ENCODE measurements at regions not wholly inside any gene's neighbourhood (a gene's known extent, or its start where the extent isn't known, plus 50 kb on each side); places are given as distances from the start of the nearest gene placed in this dataset.

DNA sequence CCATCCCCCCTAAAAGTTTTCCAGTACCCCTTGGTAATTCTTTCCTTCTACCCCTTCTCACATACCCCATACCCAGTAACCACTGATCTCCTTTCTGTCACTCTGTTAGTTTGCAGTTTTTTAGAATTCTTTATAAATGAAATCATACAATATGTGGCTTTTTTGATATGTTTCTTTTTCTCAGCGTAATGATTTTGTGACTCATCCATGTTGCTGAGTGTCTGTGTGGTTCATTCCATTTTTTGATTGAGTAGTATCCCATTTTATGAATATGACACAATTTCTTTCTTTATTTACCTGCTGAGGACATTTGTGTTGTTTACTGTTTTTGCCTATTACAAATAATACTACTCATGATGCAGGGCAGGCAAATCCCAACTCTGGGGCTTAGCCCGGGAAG lies 1605.3 kb downstream of the BRINP3 start:
- DNase-seq (ENCODE audit: low spot score) = no peak

DNA sequence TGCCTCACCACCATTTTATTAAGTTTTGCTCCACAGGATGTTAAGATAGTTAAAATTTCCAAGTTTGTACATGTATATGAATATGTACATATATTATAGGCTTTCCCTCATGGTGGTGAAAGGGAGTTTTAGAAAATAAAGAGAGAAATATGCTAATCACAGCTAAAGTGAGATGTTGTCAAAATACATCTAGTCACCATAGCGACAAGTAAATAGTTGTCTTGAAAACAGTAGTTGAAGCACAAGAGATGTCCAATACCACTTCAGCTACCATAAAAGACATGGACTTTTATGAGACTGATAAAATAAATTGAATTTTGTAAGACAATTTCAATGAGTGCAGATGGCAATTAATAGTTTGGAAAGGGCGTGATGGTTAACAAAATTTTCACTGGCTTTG lies 1600.0 kb downstream of the BRINP3 start:
- peak; percentile 8 for DNase-seq (ENCODE audit: low spot score)

DNA sequence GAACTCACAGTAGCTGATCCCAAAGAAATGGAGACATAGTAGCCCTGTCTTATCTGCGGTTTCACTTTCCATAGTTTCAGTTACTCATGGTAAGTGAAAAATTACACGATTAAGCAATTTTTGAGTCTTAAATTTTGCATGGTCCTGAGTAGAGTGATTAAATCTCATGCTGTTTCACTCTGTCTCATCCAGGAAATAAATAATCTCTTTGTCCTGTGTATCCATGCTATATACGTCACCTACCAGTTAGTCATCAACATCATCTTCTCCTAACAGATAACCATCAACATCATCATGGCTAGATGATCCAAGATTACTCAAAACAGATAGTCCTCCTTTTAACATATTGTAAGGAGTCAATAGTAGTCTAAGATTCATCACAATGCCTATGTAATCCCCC lies 1589.3 kb downstream of the BRINP3 start:
- DNase-seq (ENCODE audit: low spot score) = peak; percentile 87

- DNase-seq (ENCODE audit: low spot score) = no peak
Observed at GRCh38 chr1:188889166-188889565, 1588.5 kb downstream of the BRINP3 start.

DNA sequence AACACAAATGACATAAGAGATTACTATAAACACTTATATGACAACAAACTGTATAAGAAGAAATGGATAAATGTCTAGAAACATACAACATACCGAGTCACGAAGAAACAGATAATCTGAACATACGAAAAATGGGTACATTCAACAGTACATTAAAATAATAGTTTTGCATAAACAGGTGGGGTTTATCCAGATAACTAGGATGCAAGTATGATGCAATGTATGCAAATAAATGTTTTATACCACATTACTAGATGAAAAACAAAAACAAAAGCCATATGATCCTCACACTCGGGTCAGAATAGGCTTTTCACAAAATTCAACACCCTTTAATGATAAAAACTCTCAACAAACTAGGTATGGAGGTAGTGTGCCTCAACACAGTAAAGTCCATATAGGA lies 1585.7 kb downstream of the BRINP3 start:
- DNase-seq (ENCODE audit: low spot score) = no peak

- DNase-seq (ENCODE audit: low spot score) = no peak
Observed at GRCh38 chr1:188895611-188896010, 1582.1 kb downstream of the BRINP3 start.

- DNase-seq (ENCODE audit: low spot score) = no peak
Observed at GRCh38 chr1:188903241-188903640, 1574.4 kb downstream of the BRINP3 start.

GRCh38 chr1:188904201-188904600 lies 1573.5 kb downstream of the BRINP3 start:
- DNase-seq (ENCODE audit: low spot score) = no peak

DNA sequence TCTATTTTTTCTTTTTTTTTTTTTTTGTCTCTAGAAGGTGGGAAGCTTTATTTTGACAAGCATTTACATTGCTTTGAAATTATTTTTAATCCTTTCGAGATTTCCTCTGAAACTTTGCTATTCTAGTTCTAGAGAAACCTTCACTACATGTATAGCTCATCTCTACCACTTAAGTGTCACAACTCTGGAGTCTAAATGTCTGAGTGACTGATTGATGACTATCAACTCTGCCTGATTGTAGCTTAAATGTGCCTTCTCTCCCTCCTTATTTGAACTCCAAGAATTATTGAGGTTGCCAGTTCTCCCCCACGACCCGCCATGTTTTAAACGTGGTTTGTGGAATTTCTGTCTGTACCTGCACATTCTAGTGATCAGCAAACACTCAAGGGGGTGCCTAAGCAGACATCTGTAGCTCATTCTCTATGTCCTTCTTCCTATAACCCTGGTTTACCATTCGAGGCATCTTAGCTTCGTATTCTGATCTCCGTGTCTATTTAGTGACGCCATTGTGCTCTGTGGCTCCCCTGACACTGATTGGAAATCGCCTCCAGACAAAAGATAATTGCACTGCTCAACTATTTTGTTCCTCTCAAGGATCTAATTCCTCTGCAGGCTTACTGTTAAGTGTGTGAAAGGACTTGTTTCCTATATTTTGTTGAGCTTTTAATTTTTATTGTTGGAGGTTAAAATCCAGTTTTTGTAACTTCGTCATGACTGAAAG lies 1570.6 kb downstream of the BRINP3 start:
- no peak for DNase-seq (ENCODE audit: low spot score)

DNA sequence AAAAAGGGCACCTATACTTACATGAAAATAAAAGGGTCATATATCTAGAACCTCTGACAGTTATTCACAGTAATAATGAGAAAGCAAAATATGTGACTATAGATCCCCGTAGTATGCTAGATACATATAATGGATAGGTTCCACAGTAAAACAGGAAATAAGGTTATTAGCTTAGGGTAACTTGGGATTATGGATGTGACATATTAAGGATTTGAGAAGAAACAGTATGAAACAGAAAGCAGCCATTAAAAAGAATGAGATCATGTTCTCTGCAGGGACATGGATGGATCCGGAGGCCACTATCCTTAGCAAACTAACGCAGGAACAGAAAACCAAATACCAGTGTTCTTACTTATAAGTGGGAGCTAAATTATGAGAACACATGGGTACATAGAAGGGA lies 1547.3 kb downstream of the BRINP3 start:
- DNase-seq (ENCODE audit: low spot score) = no peak

GRCh38 chr1:188931506-188931905 lies 1546.2 kb downstream of the BRINP3 start:
- DNase-seq (ENCODE audit: low spot score) = no peak

GRCh38 chr1:188937965-188938551 lies 1539.6 kb downstream of the BRINP3 start:
- DNase-seq (ENCODE audit: low spot score) = no peak

DNA sequence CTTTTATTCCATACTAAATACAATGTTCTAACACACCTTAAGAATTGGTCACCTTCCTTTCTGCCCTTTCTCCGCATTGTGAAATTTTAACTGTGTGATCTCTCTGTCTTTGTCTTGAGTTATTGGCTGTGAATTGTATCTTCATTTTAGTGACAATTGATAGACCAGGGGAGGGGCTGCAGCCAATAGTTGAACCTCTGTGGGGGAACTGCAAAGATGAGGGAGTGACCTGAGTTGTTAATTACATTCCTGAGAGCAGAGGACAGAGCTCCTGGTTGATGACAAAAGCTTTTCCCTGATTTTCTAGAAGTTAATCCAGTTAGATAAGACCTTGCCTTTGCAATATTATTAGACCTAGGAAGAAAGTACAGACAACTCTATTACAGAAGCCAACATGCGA lies 1535.7 kb downstream of the BRINP3 start:
- no peak for DNase-seq (ENCODE audit: low spot score)

- no peak for DNase-seq (ENCODE audit: low spot score)
Observed at GRCh38 chr1:188949701-188950100, 1528.0 kb downstream of the BRINP3 start.

GRCh38 chr1:188958461-188959115 lies 1519.1 kb downstream of the BRINP3 start:
- DNase-seq (ENCODE audit: low spot score) = no peak

GRCh38 chr1:188986745-188987417 lies 1490.8 kb downstream of the BRINP3 start:
- DNase-seq (ENCODE audit: low spot score) = no peak

DNA sequence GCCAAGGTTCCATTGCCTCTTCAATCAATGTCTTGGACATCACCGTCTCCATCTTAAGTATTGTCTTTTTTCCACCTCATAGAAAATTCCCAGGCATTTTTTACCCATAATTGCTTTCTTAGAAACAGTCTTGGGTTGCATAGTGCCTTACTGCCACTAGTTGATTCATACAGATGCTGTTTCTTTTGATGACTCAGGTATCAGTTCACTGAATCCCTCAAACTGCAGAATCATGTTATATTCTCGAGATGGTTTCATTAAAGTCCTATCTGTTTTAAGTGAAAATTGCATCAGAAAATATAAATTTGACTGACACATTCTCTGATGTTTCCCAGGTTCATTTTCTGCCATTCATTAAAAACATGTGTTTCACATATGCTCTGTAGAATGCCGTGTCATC lies 1489.1 kb downstream of the BRINP3 start:
- no peak for DNase-seq (ENCODE audit: low spot score)

GRCh38 chr1:188991221-188991930 lies 1486.3 kb downstream of the BRINP3 start:
- DNase-seq (ENCODE audit: low spot score) = no peak

DNA sequence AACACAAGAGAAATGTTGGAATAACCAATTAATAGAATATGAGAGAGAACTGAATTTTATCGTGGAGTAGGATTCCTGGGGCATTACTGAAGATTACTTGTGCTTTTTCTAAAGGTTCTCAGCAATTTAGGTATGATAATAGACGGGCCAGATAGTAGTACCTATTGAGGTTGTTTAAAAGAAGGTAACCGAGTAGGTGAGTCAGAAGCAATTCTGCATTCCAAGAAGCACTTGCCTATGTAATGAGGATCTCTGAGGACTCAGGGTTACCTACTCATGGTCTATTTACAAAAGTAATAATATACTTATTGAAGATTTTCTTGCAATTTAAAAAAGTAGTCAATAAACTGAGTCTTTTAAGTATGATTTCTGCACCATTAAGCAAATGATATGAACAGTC lies 1469.8 kb downstream of the BRINP3 start:
- DNase-seq (ENCODE audit: low spot score) = no peak

GRCh38 chr1:189021577-189021976 lies 1456.1 kb downstream of the BRINP3 start:
- no peak for DNase-seq (ENCODE audit: low spot score)

GRCh38 chr1:189022015-189022414 lies 1455.6 kb downstream of the BRINP3 start:
- DNase-seq (ENCODE audit: low spot score) = no peak

DNA sequence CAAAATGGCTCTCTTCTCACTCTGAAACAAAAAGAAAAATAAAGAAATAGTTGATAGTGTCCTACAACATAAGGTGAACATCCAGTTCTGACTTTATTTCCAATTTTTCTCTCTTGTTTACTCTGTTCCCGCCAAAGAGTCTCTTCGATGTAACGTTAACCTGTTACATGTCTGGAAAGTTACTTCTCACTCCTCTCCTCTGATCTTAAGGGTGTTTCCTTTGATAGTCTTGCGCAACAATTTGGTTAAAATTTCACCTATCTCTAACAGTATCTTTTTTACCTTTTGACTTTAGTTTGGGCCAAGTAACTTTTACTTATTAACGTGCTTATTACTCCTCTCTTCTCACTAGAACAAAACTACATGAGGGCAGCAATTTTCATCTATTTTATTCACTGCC lies 1450.2 kb downstream of the BRINP3 start:
- no peak for DNase-seq (ENCODE audit: low spot score)
